Fibroblast of lung (primary cell): ENCODE measurements at regions not wholly inside any gene's neighbourhood (a gene's known extent, or its start where the extent isn't known, plus 50 kb on each side); places are given as distances from the start of the nearest gene placed in this dataset.

Experiments used
- EZH2 ChIP-seq: IDR thresholded peaks from 2 replicates; pipeline ENCODE4 v1.5.1; 2012; ENCODE audit warnings: low read length, control low read depth, mild to moderate bottlenecking; ENCODE audit errors: missing control alignments
- TF ChIP-seq, protein P1 (sequence below), 2 donors: IDR thresholded peaks in 1 of 2; conservative IDR thresholded peaks in 1 of 2; 1 replicate in 1 of 2; 2 replicates in 1 of 2; pipeline ENCODE4 v1.5.1; 2011 to 2012; ENCODE audit warnings: low read length in 2 of 2, control low read depth in 1 of 2, inconsistent platforms in 1 of 2, low read depth in 1 of 2, mild to moderate bottlenecking in 1 of 2

DNA sequence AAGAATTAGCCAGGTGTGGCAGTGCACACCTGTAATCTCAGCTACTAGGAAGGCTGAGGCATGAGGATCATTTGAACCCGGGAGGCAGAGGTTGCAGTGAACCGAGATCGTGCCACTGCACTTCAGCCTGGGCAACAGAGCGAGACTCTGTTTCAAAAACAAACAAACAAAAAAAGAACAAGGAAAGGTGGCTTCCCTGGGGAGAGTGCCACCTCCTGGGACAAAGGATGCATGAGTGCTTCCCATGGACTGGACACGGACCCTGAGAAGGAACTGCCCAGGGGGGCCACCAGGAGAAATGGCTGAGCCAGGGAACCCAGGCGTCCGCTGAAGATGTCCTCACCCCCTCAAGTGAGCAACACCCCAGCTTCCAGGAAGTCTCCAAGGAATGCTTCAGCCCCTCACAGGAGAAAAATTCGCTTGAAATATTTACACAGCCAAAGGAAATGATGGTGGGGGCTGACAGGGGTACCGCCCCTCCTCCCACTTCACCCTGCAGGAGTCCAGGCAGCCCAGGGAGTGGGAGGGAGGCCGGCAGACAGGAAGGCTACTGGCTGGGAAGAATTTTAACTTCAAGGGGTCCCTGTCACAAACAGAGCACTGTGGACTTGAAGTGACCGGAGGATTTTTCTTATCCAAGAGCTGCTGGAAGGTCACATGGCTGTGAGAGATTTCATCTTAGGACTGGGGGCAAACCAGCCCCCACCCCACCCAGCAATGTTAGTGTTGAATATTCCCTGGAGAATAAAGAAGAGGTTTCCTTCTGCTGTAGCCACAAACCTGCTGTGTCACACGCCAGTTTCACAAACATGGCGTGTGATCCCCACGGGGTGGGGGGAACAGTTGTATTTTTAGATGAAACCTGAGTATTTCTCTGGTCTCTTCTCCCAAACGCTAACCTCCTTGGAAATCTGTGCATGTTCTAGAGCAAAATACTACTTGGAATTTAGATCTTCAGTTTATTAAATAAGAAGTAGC is 90.8 kb upstream of the SLC25A33 start:
- TF ChIP-seq, protein P1, sequence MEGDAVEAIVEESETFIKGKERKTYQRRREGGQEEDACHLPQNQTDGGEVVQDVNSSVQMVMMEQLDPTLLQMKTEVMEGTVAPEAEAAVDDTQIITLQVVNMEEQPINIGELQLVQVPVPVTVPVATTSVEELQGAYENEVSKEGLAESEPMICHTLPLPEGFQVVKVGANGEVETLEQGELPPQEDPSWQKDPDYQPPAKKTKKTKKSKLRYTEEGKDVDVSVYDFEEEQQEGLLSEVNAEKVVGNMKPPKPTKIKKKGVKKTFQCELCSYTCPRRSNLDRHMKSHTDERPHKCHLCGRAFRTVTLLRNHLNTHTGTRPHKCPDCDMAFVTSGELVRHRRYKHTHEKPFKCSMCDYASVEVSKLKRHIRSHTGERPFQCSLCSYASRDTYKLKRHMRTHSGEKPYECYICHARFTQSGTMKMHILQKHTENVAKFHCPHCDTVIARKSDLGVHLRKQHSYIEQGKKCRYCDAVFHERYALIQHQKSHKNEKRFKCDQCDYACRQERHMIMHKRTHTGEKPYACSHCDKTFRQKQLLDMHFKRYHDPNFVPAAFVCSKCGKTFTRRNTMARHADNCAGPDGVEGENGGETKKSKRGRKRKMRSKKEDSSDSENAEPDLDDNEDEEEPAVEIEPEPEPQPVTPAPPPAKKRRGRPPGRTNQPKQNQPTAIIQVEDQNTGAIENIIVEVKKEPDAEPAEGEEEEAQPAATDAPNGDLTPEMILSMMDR (conservative IDR thresholded peaks at IDR 0.05 in 1 of 2, IDR thresholded peaks at IDR 0.05 in 1 of 2; ENCODE audit: low read depth in 1 of 2, low read length in 2 of 2) = peak in 1 of 2 donors; percentile 19
- no peak for TF ChIP-seq EZH2
